PC-9 (cell line): ENCODE measurements at regions not wholly inside any gene's neighbourhood (a gene's known extent, or its start where the extent isn't known, plus 50 kb on each side); places are given as distances from the start of the nearest gene placed in this dataset.

Experiments used
- BruUV-seq: library from RNA; stranded (reverse); fragments of 400-500 nt; replicated peaks from 2 replicates; lab custom pipeline; 2021; lab: Mats Ljungman, UMichigan
- CTCF ChIA-PET: fragments of 300-600 bp; sonication (Branson Sonifier 250); formaldehyde crosslinking; loops from one replicate; lab custom pipeline; 2022; ENCODE audit warnings: antibody characterized with exemption; lab: Charles Lee
- POLR2A ChIA-PET: fragments of 300-600 bp; sonication (Branson Sonifier 250); formaldehyde crosslinking; loops from one replicate; lab custom pipeline; 2022; ENCODE audit warnings: antibody characterized with exemption; ENCODE audit not compliant: unreplicated experiment; lab: Charles Lee
- DNase-seq, 2 experiments: peaks; one replicate each; pipeline versions ENCODE4 v3.0.0 to v3.0.0-alpha.2; 2015 to 2022; ENCODE audit warnings: mixed read lengths in 1 of 2
- H2AFZ ChIP-seq: fragments of 200-600 bp; sonication (generic); 2 replicates; pipeline ENCODE4 v1.8.1; 2017; ENCODE audit warnings: antibody characterized with exemption
- H3F3A ChIP-seq: fragments of 200-600 bp; sonication (generic); 2 replicates; pipeline ENCODE4 v1.8.1; 2017; ENCODE audit warnings: antibody characterized with exemption, mild to moderate bottlenecking, low read depth; ENCODE audit not compliant: insufficient read depth
- H3K27ac ChIP-seq: fragments of 200-600 bp; sonication (generic); 2 replicates; pipeline ENCODE4 v1.6.1; 2016; ENCODE audit warnings: mixed run types
- H3K27me3 ChIP-seq: fragments of 200-600 bp; sonication (generic); 2 replicates; pipeline ENCODE4 v1.6.1; 2016; ENCODE audit warnings: low read depth, mixed run types; ENCODE audit not compliant: insufficient read depth
- H3K36me3 ChIP-seq: fragments of 200-600 bp; sonication (generic); 2 replicates; pipeline ENCODE4 v1.6.1; 2016; ENCODE audit warnings: low read depth, mixed run types
- H3K4me1 ChIP-seq: fragments of 200-600 bp; sonication (generic); replicated peaks from 2 replicates; pipeline ENCODE4 v1.6.1; 2016; ENCODE audit warnings: mixed run types; ENCODE audit not compliant: insufficient read depth
- H3K4me2 ChIP-seq: fragments of 200-600 bp; sonication (generic); 2 replicates; pipeline ENCODE4 v1.6.1; 2017; ENCODE audit warnings: mixed run types
- H3K4me3 ChIP-seq: fragments of 200-600 bp; sonication (generic); 2 replicates; pipeline ENCODE4 v1.6.1; 2016; ENCODE audit warnings: mixed run types
- H3K79me2 ChIP-seq: fragments of 200-600 bp; sonication (generic); 2 replicates; pipeline ENCODE4 v1.6.1; 2017; ENCODE audit warnings: low read depth, mixed run types
- H3K9me2 ChIP-seq: fragments of 200-600 bp; sonication (generic); 2 replicates; pipeline ENCODE4 v1.8.1; 2017; ENCODE audit warnings: mild to moderate bottlenecking; ENCODE audit not compliant: insufficient read depth
- H3K9me3 ChIP-seq: fragments of 200-600 bp; sonication (generic); 2 replicates; pipeline ENCODE4 v1.8.1; 2016; ENCODE audit warnings: low read depth; ENCODE audit not compliant: insufficient read depth
- H4K20me1 ChIP-seq: fragments of 200-600 bp; sonication (generic); 2 replicates; pipeline ENCODE4 v1.8.1; 2017; ENCODE audit not compliant: insufficient read depth
- EZH2 ChIP-seq: fragments of 200-600 bp; sonication (generic); IDR thresholded peaks from 2 replicates; pipeline ENCODE4 v1.8.0; 2017; ENCODE audit warnings: antibody characterized with exemption, low read depth
- intact Hi-C: fragments of 100-400 bp; cut with micrococcal nuclease; formaldehyde crosslinking; loops from one replicate; pipeline ENCODE4 v1.10.0; 2022; ENCODE audit not compliant: unreplicated experiment
- TF ChIP-seq, protein P1 (sequence below): fragments of 200-600 bp; sonication (generic); conservative IDR thresholded peaks from 2 replicates; pipeline ENCODE4 v1.6.1; 2017; ENCODE audit warnings: mixed run types, antibody characterized with exemption, mild to moderate bottlenecking, moderate library complexity

DNA sequence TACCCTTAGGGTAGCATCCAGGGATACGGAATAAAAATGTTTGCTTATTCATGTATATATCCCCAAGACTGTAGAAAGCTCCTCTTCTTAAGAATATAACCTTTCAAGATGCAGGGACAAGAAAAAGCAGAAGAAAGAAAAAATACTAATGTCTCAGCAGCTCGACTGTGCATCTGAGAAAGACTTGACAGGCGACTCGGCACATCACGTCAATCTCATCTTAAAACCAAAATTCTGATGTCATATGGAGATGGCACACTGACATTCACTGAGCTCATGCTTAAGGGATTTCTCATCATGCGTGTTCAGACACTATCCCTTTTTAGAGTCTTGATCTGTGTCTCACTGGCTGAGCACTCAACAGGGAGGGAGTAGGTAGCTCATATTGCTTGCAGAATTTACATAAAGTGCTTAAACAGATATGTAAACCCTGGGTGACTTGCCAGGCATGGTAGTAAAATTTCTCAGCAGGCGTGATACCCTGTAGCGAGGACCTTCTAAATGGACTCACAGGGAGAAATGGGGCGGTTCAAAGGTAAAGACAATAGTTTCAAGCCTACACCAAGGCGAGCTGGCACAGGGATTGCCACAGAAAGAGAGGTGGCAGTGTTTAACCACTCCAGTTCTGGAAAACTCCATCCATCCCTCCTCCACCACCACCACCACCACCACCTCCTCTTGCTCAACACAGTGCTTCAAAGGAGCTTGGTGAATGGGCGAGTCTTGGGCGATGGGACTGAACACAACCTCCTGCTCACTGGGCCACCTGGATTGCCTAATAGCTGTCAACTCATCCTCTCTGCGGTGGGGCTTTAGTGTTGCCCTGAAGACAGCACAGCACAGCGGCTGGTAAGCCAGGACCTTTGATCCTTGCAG lies 330.5 kb downstream of the TFAP2A start:
- intact Hi-C loops: no loop called here
- H3F3A ChIP-seq: no peaks in the 10 kb centered on the region; the same call in 1 of the 2 replicates
- 0 out of 2 replicates have a peak, but pooled peaks cover 5% of the 10 kb centered on the region for H3K4me1 ChIP-seq
- H3K27me3 ChIP-seq: no peaks in the 10 kb centered on the region
- ChIA-PET POLR2A (no interaction called here), CTCF (interaction anchor here (0.6 to 0.7 kb wide), 3 partner anchors 16 to 887 kb away, joined by 3 to 16 read pairs (median 8); no protein-coding TSS in a partner anchor)
- no peaks in the 10 kb centered on the region for H3K36me3 ChIP-seq
- BruUV-seq: no TSS peak
- no peaks in the 10 kb centered on the region for H4K20me1 ChIP-seq
- H2AFZ ChIP-seq: no peak overlapping the region
- TF ChIP-seq, protein P1, sequence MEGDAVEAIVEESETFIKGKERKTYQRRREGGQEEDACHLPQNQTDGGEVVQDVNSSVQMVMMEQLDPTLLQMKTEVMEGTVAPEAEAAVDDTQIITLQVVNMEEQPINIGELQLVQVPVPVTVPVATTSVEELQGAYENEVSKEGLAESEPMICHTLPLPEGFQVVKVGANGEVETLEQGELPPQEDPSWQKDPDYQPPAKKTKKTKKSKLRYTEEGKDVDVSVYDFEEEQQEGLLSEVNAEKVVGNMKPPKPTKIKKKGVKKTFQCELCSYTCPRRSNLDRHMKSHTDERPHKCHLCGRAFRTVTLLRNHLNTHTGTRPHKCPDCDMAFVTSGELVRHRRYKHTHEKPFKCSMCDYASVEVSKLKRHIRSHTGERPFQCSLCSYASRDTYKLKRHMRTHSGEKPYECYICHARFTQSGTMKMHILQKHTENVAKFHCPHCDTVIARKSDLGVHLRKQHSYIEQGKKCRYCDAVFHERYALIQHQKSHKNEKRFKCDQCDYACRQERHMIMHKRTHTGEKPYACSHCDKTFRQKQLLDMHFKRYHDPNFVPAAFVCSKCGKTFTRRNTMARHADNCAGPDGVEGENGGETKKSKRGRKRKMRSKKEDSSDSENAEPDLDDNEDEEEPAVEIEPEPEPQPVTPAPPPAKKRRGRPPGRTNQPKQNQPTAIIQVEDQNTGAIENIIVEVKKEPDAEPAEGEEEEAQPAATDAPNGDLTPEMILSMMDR: no peak
- no peak for TF ChIP-seq EZH2
- no peak overlapping the region for H3K4me3 ChIP-seq
- no peak overlapping the region for H3K27ac ChIP-seq
- DNase-seq: peak in 1 of 2 experiments; percentile 43
- H3K79me2 ChIP-seq: no peaks in the 10 kb centered on the region
- H3K9me3 ChIP-seq: no peaks in the 10 kb centered on the region
- H3K4me2 ChIP-seq: no peak overlapping the region
- no peaks in the 10 kb centered on the region for H3K9me2 ChIP-seq

GRCh38 chr6:10082385-10082784 lies 332.5 kb downstream of the TFAP2A start:
- no peak overlapping the region for H2AFZ ChIP-seq
- no peak overlapping the region for H3K4me3 ChIP-seq
- no peaks in the 10 kb centered on the region for H3K79me2 ChIP-seq
- CTCF ChIA-PET: interaction anchor here (0.6 to 1.0 kb wide), 2 partner anchors 52 to 347 kb away, joined by 3 to 8 read pairs; no protein-coding TSS in a partner anchor
- BruUV-seq: no TSS peak
- POLR2A ChIA-PET: interaction anchor here (0.6 kb wide), 1 partner anchor 17 kb away, joined by 3 read pairs; no protein-coding TSS in a partner anchor
- H3K27me3 ChIP-seq: no peaks in the 10 kb centered on the region
- intact Hi-C loops: no loop called here
- H3F3A ChIP-seq: no peaks in the 10 kb centered on the region
- H3K9me2 ChIP-seq: no peaks in the 10 kb centered on the region
- H4K20me1 ChIP-seq: no peaks in the 10 kb centered on the region
- no peak overlapping the region for H3K4me2 ChIP-seq
- DNase-seq: no peak
- no peaks in the 10 kb centered on the region for H3K9me3 ChIP-seq
- no peak for TF ChIP-seq EZH2
- TF ChIP-seq, protein P1: no peak
- H3K36me3 ChIP-seq: no peaks in the 10 kb centered on the region
- no peak overlapping the region for H3K27ac ChIP-seq
- H3K4me1 ChIP-seq: no peaks in the 10 kb centered on the region

GRCh38 chr6:10081957-10082356 lies 332.9 kb downstream of the TFAP2A start:
- intact Hi-C loops: no loop called here
- no peak for DNase-seq
- BruUV-seq: no TSS peak
- ChIA-PET CTCF (interaction anchor here (1.0 kb wide), 1 partner anchor 348 kb away, joined by 8 read pairs; no protein-coding TSS in a partner anchor), POLR2A (interaction anchor here (0.6 kb wide), 1 partner anchor 18 kb away, joined by 3 read pairs; no protein-coding TSS in a partner anchor)
- Histone ChIP-seq H3K27me3 (no peaks in the 10 kb centered on the region), H3K4me1 (no peaks in the 10 kb centered on the region), H3K4me3 (no peak overlapping the region), H3K36me3 (no peaks in the 10 kb centered on the region), H3K9me3 (no peaks in the 10 kb centered on the region), H3K9me2 (no peaks in the 10 kb centered on the region), H4K20me1 (no peaks in the 10 kb centered on the region), H2AFZ (no peak overlapping the region), H3K4me2 (no peak overlapping the region), H3K27ac (no peak overlapping the region), H3F3A (no peaks in the 10 kb centered on the region), H3K79me2 (no peaks in the 10 kb centered on the region)
- TF ChIP-seq, protein P1: no peak
- TF ChIP-seq EZH2: no peak
